GM23248 (cell line): ENCODE measurements at regions not wholly inside any gene's neighbourhood (a gene's known extent, or its start where the extent isn't known, plus 50 kb on each side); places are given as distances from the start of the nearest gene placed in this dataset.

Experiments used
- EZH2 ChIP-seq: fragments of 200-600 bp; sonication (generic); IDR thresholded peaks from 2 replicates; pipeline ENCODE4 v1.6.1; 2018; ENCODE audit warnings: antibody characterized with exemption, mild to moderate bottlenecking; ENCODE audit not compliant: insufficient read depth, poor library complexity, severe bottlenecking
- EZH2phosphoT487 ChIP-seq: fragments of 200-600 bp; sonication (generic); IDR thresholded peaks from 2 replicates; pipeline ENCODE4 v1.6.1; 2018; ENCODE audit warnings: antibody characterized with exemption, moderate library complexity, mild to moderate bottlenecking, low read depth; ENCODE audit not compliant: insufficient read depth

DNA sequence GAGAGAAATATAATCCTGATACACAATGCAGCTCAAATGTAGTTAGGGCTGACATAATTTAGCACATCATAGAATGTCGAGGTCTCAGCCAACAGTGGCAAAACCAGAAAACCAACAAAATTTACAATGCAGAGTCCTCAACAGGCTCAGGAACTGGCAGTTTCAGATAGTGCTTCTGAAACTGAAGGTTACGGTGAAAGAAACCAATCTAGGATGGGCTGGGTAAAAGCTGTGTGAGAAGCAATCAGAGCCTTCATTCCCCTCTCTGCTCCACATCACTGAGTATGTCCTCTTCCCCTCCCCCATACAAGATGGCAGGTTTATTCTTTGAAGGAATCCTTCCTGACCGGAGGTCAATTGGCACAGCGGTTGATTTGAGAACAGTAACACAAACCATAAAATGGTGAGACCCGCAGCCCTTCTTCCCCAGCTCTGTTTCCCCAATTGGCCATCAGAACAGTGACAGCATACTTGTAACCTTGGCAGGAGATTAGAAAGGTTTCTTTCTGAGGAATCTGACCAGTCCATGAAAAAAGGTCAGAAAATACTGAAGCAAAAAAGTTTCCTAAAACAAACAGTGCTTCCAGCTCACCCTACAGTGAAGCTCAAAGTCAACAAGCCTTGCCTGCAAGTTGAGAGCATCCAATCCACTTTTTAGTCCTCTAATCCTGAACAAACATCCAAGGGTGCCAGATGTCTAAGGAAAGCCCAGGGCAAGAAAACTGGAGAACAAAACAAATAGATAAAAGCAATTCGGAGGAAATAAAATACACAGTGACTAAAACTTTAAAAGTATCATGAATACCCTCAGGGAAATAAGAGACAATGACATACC is 53.9 kb upstream of the IL6 start:
- TF ChIP-seq EZH2phosphoT487 (no peak), EZH2 (no peak)
